DOHH2 (cell line): ENCODE measurements at regions not wholly inside any gene's neighbourhood (a gene's known extent, or its start where the extent isn't known, plus 50 kb on each side); places are given as distances from the start of the nearest gene placed in this dataset.

Experiments
- EZH2phosphoT487 ChIP-seq: fragments of 200-600 bp; sonication (generic); IDR thresholded peaks from 2 replicates; pipeline ENCODE4 v1.6.1; 2017; ENCODE audit warnings: borderline replicate concordance, mild to moderate bottlenecking, antibody characterized with exemption, low read length, moderate library complexity, mixed read lengths
- TF ChIP-seq, protein P1 (sequence below): fragments of 200-600 bp; sonication (generic); IDR thresholded peaks from one replicate; pipeline ENCODE4 v1.5.1; 2014; ENCODE audit warnings: antibody characterized with exemption, mild to moderate bottlenecking, low read depth, low read length; ENCODE audit not compliant: poor library complexity, severe bottlenecking

- no peak for TF ChIP-seq EZH2phosphoT487
- TF ChIP-seq, protein P1, sequence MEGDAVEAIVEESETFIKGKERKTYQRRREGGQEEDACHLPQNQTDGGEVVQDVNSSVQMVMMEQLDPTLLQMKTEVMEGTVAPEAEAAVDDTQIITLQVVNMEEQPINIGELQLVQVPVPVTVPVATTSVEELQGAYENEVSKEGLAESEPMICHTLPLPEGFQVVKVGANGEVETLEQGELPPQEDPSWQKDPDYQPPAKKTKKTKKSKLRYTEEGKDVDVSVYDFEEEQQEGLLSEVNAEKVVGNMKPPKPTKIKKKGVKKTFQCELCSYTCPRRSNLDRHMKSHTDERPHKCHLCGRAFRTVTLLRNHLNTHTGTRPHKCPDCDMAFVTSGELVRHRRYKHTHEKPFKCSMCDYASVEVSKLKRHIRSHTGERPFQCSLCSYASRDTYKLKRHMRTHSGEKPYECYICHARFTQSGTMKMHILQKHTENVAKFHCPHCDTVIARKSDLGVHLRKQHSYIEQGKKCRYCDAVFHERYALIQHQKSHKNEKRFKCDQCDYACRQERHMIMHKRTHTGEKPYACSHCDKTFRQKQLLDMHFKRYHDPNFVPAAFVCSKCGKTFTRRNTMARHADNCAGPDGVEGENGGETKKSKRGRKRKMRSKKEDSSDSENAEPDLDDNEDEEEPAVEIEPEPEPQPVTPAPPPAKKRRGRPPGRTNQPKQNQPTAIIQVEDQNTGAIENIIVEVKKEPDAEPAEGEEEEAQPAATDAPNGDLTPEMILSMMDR = no peak
Observed at GRCh38 chr6:90934081-90934480, 347.2 kb upstream of the MAP3K7 start.
